ENCODE measurements at regions not wholly inside any gene's neighbourhood (a gene's known extent, or its start where the extent isn't known, plus 50 kb on each side); places are given as distances from the start of the nearest gene placed in this dataset.
A peak's percentile ranks its signal among the peaks of the same experiment; 100 is the strongest.
"Not testable (repeated sequence)": the region's sequence is repeated elsewhere in the genome, so short reads cannot be mapped to it uniquely, and the experiment has no call there.

- peak; percentile 10 for DNase-seq
These were observed 88.9 kb upstream of the ECI2 start for GRCh38 chr6:4224067-4224978.

DNA sequence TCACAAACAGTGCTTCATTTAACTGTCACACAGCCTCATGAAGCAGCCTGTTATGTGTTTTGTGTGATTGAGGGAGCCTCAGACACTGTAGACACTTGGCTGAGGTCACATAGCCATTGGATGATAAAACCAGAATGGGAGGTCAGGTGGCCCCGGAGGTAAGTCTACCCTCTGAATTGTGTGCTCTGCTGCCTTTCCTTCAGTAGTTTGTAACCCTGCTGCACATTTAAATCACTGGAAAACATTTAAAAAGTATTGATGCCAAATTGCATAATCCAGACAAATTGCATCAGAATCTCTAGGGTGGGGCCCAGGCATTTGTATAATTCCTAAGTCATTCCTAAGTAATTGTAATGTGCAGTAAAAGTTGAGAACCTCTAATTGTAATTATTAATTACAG, 85.2 kb upstream of the ECI2 start:
- no peak for DNase-seq

DNA sequence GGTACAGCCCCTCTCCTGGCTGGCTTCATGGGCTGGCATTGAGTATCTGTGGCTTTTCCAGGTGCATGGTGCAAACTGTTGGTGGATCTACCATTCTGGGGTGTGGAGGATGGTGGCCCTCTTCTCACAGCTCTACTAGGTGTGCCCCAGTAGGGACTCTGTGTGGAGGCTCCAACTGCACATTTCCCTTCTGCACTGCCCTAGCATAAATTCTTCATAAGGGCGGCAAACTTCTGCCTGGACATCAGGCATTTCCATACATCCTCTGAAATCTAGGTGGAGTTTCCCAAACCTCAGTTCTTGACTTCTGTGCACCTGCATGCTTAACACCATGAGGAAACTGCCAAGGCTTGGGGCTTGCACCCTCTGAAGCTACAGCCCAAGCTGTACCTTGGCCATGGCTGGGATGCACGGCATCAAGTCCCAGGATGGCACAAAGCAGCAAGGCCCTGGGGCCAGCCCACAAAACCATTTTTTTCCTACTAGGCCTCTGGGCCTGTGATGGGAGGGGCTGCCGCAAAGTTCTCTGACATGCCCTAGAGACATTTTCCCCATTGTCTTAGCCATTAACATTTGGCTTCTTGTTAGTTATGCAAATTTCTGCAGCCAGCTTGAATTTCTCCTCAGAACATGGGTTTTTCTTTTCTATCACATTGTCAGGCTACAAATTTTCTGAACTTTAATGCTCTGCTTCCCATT, 83.4 kb upstream of the ECI2 start:
- not testable (repeated sequence) for DNase-seq

GRCh38 chr6:4212588-4212987, 77.2 kb upstream of the ECI2 start:
- DNase-seq, result no peak

DNA sequence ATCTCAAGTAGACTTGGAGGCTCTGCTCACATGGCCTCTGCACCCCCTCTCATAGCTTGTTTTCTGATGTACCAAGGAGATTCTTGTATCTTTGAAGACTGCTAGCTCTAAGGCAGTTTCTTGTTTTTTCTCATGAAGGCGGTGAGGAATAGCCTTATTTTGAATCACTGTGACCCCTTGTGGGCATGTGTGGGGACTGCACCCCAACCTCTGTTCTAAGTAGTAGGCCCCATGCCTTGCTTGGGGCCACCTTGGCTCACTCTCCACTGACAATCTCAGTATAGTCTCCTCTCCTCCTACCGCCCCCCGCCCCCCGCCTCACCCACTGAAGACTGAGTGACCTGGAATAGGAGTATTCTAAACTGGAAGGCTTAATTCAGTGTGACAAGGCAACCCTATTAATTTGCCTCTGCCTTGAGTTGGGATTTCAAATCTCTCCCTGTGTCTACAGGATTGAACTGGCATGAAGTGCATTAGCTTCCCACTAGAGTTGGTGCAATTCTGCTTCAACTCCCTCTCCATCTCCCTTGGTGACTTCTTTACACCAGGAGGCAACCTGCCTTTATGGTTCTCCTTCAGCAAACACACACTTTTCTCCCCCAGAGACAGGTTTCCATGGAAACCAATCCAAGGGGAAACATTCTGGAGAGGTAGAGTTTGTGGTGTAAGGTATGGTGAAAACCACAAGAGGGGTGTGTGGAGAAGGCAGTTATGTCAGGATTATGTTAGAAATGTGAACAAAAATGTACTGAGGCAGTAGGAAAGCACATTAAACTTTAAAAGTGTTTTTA, 75.4 kb upstream of the ECI2 start:
- peak; percentile 70 for DNase-seq

DNA sequence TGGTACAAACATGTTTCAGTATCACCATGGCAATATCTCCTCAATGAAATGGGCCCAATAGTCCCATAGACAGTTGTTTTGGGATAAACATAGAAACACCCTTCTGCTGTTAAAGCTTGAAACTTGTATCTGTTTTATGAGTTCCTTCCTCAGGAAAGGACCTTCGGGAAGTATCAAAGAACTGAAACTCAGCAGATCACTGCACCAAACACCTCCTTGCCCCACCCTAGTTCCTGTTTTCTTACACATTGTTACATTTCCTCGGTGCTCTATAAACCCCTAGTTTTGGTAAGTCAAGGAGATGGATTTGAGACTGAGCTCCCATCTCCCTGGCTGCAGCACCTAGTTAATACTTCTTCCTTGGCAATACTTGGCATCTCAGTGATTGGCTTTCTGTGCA, 73.8 kb upstream of the ECI2 start:
- DNase-seq, result no peak

- no peak for DNase-seq
These were observed 72.8 kb upstream of the ECI2 start for GRCh38 chr6:4208158-4208557.

DNA sequence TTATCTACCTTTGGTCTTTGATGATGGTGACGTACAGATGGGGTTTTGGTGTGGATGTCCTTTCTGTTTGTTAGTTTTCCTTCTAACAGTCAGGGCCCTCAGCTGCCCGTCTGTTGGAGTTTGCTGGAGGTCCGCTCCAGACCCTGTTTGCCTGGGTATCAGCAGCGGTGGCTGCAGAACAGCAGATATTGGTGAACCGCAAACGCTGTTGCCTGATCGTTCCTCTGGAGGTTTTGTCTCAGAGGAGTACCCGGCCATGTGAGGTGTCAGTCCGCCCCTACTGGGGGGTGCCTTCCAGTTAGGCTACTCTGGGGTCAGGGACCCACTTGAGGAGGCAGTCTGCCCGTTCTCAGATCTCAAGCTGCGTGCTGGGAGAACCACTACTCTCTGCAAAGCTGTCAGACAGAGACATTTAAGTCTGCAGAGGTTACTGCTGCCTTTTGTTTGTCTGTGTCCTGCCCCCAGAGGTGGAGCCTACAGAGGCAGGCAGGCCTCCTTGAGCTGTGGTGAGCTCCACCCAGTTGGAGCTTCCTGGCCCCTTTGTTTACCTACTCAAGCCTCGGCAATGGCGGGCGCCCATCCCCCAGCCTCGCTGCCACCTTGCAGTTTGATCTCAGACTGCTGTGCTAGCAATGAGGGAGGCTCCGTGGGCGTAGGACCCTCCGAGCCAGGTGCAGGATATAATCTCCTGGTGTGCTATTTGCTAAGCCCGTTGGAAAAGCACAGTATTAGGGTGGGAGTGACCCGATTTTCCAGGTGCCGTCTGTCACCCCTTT, 68.5 kb upstream of the ECI2 start:
- not testable (repeated sequence) for DNase-seq

- no peak for DNase-seq
These were observed 57.3 kb upstream of the ECI2 start for GRCh38 chr6:4192627-4193026.

DNA sequence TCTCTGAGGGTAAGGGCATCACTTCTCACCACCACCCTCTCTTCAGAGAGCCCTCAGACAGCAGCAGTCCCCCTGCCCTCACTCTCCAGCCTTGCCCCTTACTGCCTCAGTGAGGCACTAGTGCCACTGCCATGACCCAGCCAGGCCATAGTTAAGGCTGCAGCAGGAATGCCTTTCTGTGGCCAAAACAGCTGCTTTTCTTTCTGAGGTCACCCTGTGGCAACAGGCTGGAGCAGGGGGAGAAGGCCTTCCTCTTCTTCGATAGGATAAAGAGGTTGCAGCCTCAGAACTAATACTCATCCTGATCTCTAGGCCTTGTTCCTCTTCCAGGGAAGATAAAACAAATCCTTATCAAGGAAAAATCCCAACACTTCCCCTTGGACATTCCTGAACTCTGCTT, 56.8 kb upstream of the ECI2 start:
- no peak for DNase-seq

- DNase-seq, result no peak
These were observed 55.9 kb upstream of the ECI2 start for GRCh38 chr6:4191271-4191721.

- no peak for DNase-seq
These were observed 53.9 kb upstream of the ECI2 start for GRCh38 chr6:4189249-4189648.

DNA sequence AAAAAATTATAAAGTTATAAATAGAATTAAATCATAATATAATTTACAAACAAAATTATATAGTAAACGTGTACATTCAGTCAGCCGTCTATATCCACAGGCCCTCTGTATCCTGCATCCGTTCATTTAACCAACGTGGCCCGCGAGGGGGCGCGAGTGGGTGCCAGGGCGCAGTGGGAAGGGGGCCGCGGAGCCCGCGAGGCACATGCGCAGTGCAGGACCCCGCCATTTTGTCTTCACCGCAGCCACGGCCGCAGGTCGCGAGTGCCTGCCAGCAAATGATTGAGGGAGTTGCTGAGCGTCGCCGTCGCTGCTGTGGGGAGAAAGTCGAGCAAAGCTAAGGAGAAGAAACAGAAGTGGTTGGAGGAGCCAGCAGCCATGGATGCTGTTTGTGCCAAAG, 53.4 kb upstream of the ECI2 start:
- no peak for DNase-seq

DNA sequence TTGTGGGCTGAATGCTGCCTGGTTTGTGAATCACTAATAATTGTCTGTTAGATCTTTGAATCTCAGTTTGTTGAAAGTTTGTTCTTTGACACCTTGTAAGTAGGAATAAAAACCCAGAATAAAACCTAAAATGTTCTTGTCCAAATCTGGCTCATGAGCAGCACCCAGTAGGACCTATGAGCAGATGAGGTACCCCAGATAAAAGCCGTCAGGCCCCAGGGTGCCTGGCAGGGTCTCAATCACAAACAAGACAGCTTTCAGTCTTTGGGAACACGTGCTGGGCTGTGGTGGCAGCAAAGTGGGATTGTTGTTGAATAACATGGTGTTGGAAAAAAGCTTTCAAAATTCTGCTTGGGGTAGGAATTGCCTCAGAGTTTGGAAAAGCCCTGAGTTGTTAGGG, 52.1 kb upstream of the ECI2 start:
- no peak for DNase-seq

GRCh38 chr6:4186385-4186784, 51.0 kb upstream of the ECI2 start:
- DNase-seq, result no peak

DNA sequence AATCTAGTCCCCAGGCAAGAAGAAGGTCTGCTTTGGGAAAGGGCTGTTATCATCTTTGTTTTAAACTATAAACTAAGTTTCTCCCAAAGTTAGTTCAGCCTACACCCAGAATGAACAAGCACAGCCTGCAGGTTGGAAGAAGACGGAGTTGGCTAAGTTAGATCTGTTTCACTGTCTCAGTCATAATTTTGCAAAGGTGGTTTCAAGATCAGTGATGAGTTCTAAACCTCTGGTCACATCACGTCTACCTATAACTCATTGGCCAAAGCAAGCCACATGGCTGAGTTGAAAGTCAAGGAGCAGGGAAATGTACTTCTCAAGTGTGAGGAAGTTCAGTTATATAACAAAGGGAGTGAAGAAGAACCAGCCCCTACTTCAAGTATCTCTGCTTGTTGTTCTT, 50.5 kb upstream of the ECI2 start:
- DNase-seq, result no peak

DNA sequence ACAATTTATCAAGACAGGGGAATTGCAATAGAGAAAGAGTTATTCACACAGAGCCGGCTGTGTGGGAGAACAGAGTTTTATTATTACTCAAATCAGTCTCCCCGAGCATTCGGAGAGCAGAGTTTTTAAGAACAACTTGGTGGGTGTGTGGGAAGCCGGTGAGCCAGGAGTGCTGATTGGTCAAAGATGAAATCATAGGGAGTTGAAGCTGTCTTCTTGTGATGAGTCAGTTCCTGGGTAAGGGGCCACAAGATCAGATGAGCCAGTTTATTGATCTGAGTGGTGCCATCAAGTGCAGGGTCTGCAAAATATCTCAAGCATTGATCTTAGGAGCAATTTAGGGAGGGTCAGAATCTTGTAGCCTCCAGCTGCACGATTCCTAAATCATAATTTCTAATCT, 50.0 kb upstream of the ECI2 start:
- no peak for DNase-seq
